Esophagus (tissue), 2 donors: ENCODE measurements at regions not wholly inside any gene's neighbourhood (a gene's known extent, or its start where the extent isn't known, plus 50 kb on each side); places are given as distances from the start of the nearest gene placed in this dataset.

Source experiments
- H3K27ac ChIP-seq, 2 donors: one replicate each; pipeline ENCODE4 v1.5.1; 2013; ENCODE audit warnings: low read depth in 2 of 2, mild to moderate bottlenecking in 2 of 2, inconsistent platforms in 1 of 2, low read length in 1 of 2, moderate library complexity in 1 of 2
- H3K27me3 ChIP-seq, 2 donors: one replicate each; pipeline ENCODE4 v1.6.1; 2013; ENCODE audit warnings: low read length in 2 of 2, control low read depth in 1 of 2, mild to moderate bottlenecking in 1 of 2; ENCODE audit not compliant: insufficient read depth in 2 of 2, control insufficient read depth in 1 of 2
- H3K36me3 ChIP-seq, 2 donors: one replicate each; pipeline ENCODE4 v1.6.1; 2013; ENCODE audit warnings: low read length in 1 of 2; ENCODE audit not compliant: control insufficient read depth in 2 of 2, insufficient read depth in 2 of 2
- H3K4me1 ChIP-seq, 2 donors: one replicate each; pipeline ENCODE4 v1.6.1; 2013; ENCODE audit warnings: low read length in 1 of 2; ENCODE audit not compliant: control insufficient read depth in 2 of 2, insufficient read depth in 2 of 2
- H3K4me3 ChIP-seq, 2 donors: one replicate each; pipeline ENCODE4 v1.5.1; 2013; ENCODE audit warnings: low read length in 2 of 2, mild to moderate bottlenecking in 2 of 2, low read depth in 1 of 2, moderate library complexity in 1 of 2
- H3K9me3 ChIP-seq, 2 donors: one replicate each; pipeline ENCODE4 v1.6.1; 2013; ENCODE audit warnings: mild to moderate bottlenecking in 2 of 2, low read depth in 1 of 2, low read length in 1 of 2, moderate library complexity in 1 of 2; ENCODE audit not compliant: control insufficient read depth in 2 of 2, insufficient read depth in 1 of 2
- WGBS, 2 donors: extraction: QIAGEN DNeasy Blood & Tissue Kit; methylation state at CpG; one replicate each; pipeline ENCODE4 v1.1.7; 2013; 5-methylcytosine and 5-hydroxymethylcytosine counted together
- donor health status: healthy with polysubstance abuse.
- donor health status: Bipolar disorder and iron deficiency.

DNA sequence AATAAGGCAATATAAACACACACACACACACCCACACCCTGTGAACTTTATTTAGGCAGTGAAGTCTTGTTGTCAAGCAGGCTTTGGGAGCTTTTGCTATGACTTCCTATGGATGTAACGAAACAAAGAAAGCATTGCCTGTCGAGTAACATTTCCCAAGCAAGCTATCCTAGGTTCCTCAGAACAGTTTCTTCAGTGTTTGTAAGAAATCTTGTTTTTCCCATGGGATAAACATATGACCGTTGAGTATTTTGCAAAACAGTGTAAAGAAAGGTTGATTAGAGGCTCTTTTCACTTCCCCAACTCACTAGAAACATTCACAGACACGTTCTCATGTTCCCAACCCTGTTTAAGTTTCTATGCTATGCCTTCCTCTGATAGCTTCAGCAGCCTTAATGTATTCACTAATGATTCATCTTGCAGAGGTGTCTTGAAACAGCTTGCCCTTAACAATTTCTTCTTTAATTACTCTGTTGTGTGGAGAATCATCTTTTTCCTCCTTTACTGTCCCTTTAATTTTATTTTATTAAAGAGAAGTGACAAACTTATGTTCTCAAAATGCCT lies 1947.1 kb upstream of the TENM3 start:
- 34 to 35% methylated on average over 4 of the region's 4 CpGs for WGBS, 2 donors

DNA sequence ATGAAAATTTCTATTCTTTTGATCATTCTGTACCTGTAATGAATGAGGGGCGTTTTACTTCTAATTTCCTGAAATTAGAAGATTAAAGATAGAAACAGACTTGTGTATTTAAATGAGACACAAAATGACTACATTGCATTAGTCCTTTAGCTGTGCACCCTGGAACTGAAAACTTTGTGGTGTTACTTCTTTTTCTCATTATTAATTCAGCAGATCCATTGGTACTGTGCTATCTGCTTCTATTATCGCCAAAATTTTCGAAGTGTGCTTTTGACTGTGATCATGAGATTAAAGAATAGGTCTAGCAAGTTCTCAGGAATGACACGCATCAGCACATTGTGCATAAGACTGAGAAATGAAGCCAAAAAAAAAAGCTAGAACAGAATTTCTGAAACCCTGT lies 1938.9 kb upstream of the TENM3 start:
- H3K4me3 ChIP-seq, result no peak overlapping the region
- H3K9me3 ChIP-seq, result no peaks in the 10 kb centered on the region
- no peaks in the 10 kb centered on the region for H3K36me3 ChIP-seq
- H3K27me3 ChIP-seq, result no peaks in the 10 kb centered on the region
- no peak overlapping the region for H3K27ac ChIP-seq
- 46 to 59% methylated on average over 4 of the region's 4 CpGs for WGBS, 2 donors
- no peaks in the 10 kb centered on the region for H3K4me1 ChIP-seq

More for the DNA sequence above, 1947.1 kb upstream of the TENM3 start:
- Histone ChIP-seq H3K36me3 (no peaks in the 10 kb centered on the region), H3K9me3 (no peaks in the 10 kb centered on the region), H3K4me3 (no peak overlapping the region), H3K27me3 (no peaks in the 10 kb centered on the region), H3K4me1 (no peaks in the 10 kb centered on the region), H3K27ac (no peak overlapping the region)

DNA sequence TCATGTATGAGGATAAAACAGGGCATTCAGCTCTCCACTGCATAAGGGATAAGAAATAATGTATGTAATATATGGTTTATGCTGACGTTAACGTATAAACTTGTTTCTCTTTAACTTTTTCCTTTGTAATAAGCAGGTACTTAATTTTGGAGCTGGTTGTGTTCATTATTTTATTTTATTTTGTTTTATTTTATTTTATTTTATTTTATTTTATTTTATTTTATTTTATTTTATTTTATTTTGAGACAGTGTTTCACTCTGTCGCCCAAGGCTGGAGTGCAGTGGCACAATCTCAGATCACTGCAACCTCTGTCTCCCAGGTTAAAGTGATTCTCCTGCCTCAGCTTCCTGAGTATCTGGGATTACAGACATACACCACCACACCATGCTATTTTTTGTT lies 1932.6 kb upstream of the TENM3 start:
- Histone ChIP-seq H3K27ac (no peak overlapping the region), H3K9me3 (no peaks in the 10 kb centered on the region), H3K27me3 (no peaks in the 10 kb centered on the region), H3K4me3 (no peak overlapping the region), H3K4me1 (no peaks in the 10 kb centered on the region), H3K36me3 (no peaks in the 10 kb centered on the region)
- WGBS, 2 donors, result 94 to 99% methylated on average over 3 of the region's 3 CpGs

DNA sequence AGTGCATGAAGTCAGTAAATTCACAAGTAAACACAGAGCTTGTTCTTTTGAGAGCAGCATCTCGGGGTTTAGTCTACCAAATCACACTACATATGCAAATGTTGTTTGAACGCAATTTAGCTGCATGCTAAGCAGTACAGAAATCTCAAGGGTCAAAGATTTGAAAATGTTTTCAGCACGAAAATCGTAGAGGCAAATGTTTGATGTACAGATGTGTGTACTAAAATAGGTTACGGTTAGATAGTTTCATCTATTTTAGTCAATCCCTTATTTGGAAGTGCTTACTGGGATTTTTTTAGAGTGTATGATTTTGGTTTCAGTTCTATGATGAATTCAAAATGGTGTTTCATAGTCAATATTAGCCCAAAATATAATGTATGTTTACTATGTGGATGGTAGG lies 1928.2 kb upstream of the TENM3 start:
- H3K27me3 ChIP-seq, result no peaks in the 10 kb centered on the region
- H3K36me3 ChIP-seq, result no peaks in the 10 kb centered on the region
- H3K9me3 ChIP-seq, result no peaks in the 10 kb centered on the region
- H3K4me1 ChIP-seq, result no peaks in the 10 kb centered on the region
- no peak overlapping the region for H3K4me3 ChIP-seq
- 56 to 62% methylated on average over 5 of the region's 5 CpGs for WGBS, 2 donors
- H3K27ac ChIP-seq, result no peak overlapping the region

DNA sequence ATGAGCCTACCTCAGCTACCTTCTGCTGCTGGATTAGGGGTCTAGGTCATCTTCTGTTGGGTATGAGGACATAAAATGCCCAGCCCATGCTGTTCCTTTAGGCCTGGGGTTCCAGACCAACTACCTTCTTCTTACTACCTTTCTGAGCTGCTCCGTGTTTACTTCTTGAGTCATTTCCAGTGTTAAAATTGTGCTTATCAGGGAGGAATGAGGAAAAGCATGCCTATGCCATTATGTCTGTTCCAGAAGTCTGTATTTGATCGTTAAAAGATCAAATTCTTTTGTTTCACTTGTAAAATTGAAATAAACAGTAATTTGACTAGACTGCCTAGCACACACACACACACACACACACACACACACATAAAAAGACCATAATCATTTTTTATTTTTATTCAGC lies 1912.7 kb upstream of the TENM3 start:
- Histone ChIP-seq H3K36me3 (no peaks in the 10 kb centered on the region), H3K4me3 (no peak overlapping the region), H3K27me3 (no peaks in the 10 kb centered on the region), H3K9me3 (peaks cover 0 to 6% of the 10 kb centered on the region in 2 donors), H3K4me1 (no peaks in the 10 kb centered on the region), H3K27ac (no peak overlapping the region)
- WGBS, 2 donors, result 66 to 80% methylated on average over 2 of the region's 2 CpGs

DNA sequence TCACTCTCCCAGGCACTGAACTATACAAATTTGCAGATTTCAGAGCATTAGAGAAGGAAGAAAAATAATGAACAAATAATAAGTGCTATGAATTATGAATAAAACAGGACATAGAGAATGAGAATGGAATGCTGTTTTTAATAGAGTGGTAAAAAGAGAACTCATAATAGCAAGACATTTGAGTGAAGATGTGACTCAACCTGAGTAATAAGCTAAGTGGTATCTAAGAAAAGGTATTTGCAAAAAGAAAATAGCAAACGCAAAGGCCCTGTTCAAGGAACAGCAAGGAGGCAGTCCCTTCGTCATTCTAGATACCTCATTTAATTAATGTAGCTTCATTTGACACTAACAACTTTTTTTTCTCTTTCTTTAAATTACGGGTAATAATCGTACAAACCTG lies 1910.0 kb upstream of the TENM3 start:
- peaks cover 0 to 6% of the 10 kb centered on the region in 2 donors for H3K9me3 ChIP-seq
- WGBS, 2 donors, result 83% methylated on average over 4 of the region's 4 CpGs

DNA sequence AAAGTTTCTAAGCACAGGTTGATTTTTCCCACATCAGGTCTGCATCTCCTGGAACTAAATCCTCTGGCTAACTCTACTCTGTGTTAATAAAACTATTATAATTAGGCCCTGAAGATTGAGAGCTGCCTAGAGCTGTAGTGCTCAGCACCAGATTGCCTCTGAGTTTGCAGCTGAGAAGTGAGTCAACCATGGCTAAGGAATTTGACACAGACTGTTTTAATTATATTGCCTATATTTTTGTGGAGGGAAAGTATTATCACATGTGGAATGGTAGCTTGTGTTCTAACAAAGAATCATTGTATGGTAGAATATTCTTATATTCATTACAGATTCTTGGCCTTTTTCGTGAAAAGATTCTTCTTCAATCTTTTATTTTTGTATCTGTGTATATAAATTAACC lies 1907.6 kb upstream of the TENM3 start:
- 21 to 61% methylated on average over 1 of the region's 1 CpG for WGBS, 2 donors
- Histone ChIP-seq H3K27me3 (no peaks in the 10 kb centered on the region), H3K27ac (no peak overlapping the region), H3K9me3 (no peaks in the 10 kb centered on the region), H3K4me1 (no peaks in the 10 kb centered on the region), H3K36me3 (no peaks in the 10 kb centered on the region), H3K4me3 (no peak overlapping the region)

More for the DNA sequence above, 1910.0 kb upstream of the TENM3 start:
- H3K4me1 ChIP-seq, result no peaks in the 10 kb centered on the region
- H3K27me3 ChIP-seq, result no peaks in the 10 kb centered on the region
- H3K27ac ChIP-seq, result no peak overlapping the region
- H3K4me3 ChIP-seq, result no peak overlapping the region
- H3K36me3 ChIP-seq, result no peaks in the 10 kb centered on the region

DNA sequence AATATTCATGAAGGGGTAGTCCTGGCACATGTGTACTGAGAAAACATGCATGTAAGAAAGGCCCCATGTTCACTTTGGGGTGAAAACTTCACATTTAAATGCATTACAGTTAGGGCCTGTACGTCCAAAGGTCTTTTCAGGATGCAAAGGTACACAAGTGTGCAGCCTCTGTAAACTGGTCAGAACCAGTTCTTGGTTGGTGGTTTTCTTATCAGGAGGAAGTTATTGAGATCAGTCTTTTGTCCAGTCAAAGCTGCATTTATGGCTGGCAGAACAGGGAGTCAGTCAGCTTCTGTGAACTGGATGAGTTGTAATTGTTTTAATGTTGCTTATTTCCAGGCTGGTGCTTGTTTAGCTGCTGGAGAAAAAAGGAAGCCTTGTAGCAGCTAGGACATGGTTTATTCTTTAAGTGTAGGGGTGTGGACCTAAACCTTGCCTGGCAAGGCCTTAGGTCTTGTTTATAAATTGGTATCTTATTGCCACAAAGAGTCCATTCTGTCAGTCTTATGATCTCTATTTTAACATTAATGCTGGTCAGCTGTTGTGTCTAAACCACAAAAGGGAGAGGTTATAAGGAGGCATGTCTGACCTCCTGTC lies 1906.6 kb upstream of the TENM3 start:
- no peaks in the 10 kb centered on the region for H3K9me3 ChIP-seq

DNA sequence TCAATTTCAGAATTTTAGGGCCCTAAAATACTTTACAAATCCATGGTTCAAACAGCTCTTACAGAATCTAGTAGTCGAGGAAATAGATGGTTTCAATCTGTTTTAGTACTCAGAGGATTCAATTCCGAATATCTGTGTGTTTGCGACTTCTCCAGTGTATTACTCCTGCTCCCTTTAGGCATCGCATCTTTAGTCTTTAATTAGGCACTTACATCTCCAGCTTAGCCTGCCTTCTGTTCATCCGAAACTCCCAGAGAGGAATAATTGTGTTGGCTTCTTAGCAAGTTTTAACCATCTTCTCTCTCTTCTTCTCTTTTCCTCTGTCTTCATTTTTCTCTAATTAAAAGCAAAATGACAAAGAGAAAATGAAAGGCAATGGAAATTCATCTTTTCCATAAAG lies 1901.3 kb upstream of the TENM3 start:
- Histone ChIP-seq H3K36me3 (no peaks in the 10 kb centered on the region), H3K9me3 (no peaks in the 10 kb centered on the region), H3K27ac (no peak overlapping the region), H3K4me3 (no peak overlapping the region), H3K27me3 (no peaks in the 10 kb centered on the region), H3K4me1 (no peaks in the 10 kb centered on the region)
- 86 to 90% methylated on average over 5 of the region's 5 CpGs for WGBS, 2 donors

More for the DNA sequence above, 1906.6 kb upstream of the TENM3 start:
- Histone ChIP-seq H3K27me3 (no peaks in the 10 kb centered on the region), H3K36me3 (no peaks in the 10 kb centered on the region), H3K4me1 (no peaks in the 10 kb centered on the region), H3K27ac (no peak overlapping the region), H3K4me3 (no peak overlapping the region)
- WGBS, 2 donors, result 0 to 54% methylated on average over 1 of the region's 1 CpG

DNA sequence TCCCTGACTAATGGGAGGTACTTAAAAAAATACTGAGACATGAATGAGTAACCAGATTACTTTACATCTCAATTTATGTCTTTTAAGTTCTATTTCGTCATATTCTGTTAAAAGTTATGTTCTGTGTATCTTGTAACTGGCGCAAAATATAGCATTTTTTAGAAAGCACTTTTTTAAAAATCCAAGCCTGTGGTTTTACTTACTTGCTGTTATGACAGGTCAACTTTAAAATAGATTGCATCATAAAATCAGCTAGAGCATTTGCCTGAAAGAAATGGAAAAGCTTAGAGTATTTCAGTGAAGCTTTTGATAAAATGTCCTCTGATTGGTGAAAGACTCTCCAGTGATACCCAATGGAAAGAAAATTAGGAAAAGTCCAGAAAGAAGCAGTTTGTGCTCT lies 1892.3 kb upstream of the TENM3 start:
- Histone ChIP-seq H3K27ac (no peak overlapping the region), H3K36me3 (no peaks in the 10 kb centered on the region), H3K27me3 (no peaks in the 10 kb centered on the region), H3K4me1 (no peaks in the 10 kb centered on the region), H3K4me3 (no peak overlapping the region), H3K9me3 (peaks cover 0 to 3% of the 10 kb centered on the region in 2 donors)
- 76% methylated on average over 2 of the region's 2 CpGs for WGBS, 2 donors
